ENCODE measurements at regions not wholly inside any gene's neighbourhood (a gene's known extent, or its start where the extent isn't known, plus 50 kb on each side); places are given as distances from the start of the nearest gene placed in this dataset.

DNA sequence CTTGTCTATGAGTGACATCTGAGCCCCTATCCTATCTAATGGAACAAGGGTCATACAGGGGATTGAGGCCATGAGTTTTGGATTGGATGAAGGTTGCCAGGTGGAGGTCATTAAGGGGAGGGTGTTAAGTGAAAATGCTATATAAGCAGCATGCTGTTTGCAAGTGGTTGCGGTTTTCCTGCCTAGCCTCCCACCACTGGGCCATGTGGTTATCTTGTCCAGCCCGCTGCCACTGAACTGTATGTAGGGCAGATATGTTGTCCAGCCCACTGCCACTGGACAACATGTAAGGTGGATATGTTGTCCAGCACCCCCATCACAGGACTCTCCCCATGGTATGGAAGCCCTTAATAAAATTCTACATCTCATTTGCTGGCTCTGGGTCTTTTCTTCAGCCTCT is 200.0 kb downstream of the FGF10 start:
- TF ChIP-seq, protein P1, sequence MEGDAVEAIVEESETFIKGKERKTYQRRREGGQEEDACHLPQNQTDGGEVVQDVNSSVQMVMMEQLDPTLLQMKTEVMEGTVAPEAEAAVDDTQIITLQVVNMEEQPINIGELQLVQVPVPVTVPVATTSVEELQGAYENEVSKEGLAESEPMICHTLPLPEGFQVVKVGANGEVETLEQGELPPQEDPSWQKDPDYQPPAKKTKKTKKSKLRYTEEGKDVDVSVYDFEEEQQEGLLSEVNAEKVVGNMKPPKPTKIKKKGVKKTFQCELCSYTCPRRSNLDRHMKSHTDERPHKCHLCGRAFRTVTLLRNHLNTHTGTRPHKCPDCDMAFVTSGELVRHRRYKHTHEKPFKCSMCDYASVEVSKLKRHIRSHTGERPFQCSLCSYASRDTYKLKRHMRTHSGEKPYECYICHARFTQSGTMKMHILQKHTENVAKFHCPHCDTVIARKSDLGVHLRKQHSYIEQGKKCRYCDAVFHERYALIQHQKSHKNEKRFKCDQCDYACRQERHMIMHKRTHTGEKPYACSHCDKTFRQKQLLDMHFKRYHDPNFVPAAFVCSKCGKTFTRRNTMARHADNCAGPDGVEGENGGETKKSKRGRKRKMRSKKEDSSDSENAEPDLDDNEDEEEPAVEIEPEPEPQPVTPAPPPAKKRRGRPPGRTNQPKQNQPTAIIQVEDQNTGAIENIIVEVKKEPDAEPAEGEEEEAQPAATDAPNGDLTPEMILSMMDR (IDR thresholded peaks at IDR 0.05): no peak
- no peak for TF ChIP-seq POLR2A (IDR thresholded peaks at IDR 0.05)

All from body of pancreas (tissue), 4 donors.